Peyer's patch (tissue), 4 donors: ENCODE measurements at regions not wholly inside any gene's neighbourhood (a gene's known extent, or its start where the extent isn't known, plus 50 kb on each side); places are given as distances from the start of the nearest gene placed in this dataset.
A peak's percentile ranks its signal among the peaks of the same experiment; 100 is the strongest.

Experiments used
- DNase-seq, 3 donors: peaks; one replicate each; pipeline ENCODE4 v3.0.0-alpha.2; 2017 to 2019
- H3K27ac ChIP-seq, 4 donors: fragments of 200-600 bp; sonication (generic); one replicate each; pipeline ENCODE4 v1.5.1; 2016 to 2019
- H3K27me3 ChIP-seq, 2 donors: fragments of 200-600 bp; sonication (generic); one replicate each; pipeline ENCODE4 v1.5.1; 2019
- H3K36me3 ChIP-seq, 3 donors: fragments of 200-600 bp; sonication (generic); one replicate each; pipeline ENCODE4 v1.5.1; 2016 to 2019
- H3K4me1 ChIP-seq, 4 donors: fragments of 200-600 bp; sonication (generic); one replicate each; pipeline ENCODE4 v1.5.1; 2016 to 2019
- H3K4me3 ChIP-seq, 4 donors: fragments of 200-600 bp; sonication (generic); 1 replicate in 3 of 4; 2 replicates in 1 of 4; pipeline ENCODE4 v1.5.1; 2016 to 2019; ENCODE audit warnings: mild to moderate bottlenecking in 1 of 4
- H3K9me3 ChIP-seq, 4 donors: fragments of 200-600 bp; sonication (generic); one replicate each; pipeline ENCODE4 v1.5.1; 2016 to 2019; ENCODE audit warnings: mild to moderate bottlenecking in 1 of 4
- CTCF ChIP-seq, 6 experiments: fragments of 450-650 bp in 4 of 6; fragments of 200-600 bp in 2 of 6; sonication (generic) in 1 of 6; IDR thresholded peaks; one replicate each; pipeline ENCODE4 v1.5.1; 2017 to 2019; ENCODE audit warnings: antibody characterized with exemption in 6 of 6, mild to moderate bottlenecking in 3 of 6, moderate library complexity in 1 of 6
- POLR2A ChIP-seq, 2 donors: fragments of 450-650 bp; IDR thresholded peaks; one replicate each; pipeline ENCODE4 v1.5.1; 2017; ENCODE audit warnings: antibody characterized with exemption in 2 of 2, mild to moderate bottlenecking in 2 of 2, moderate library complexity in 2 of 2

GRCh38 chr2:2755990-2756389 lies 424.9 kb upstream of the MYT1L start:
- H3K4me1 ChIP-seq: no peaks in the 10 kb centered on the region
- no peak overlapping the region for H3K27ac ChIP-seq
- H3K27me3 ChIP-seq: no peaks in the 10 kb centered on the region
- DNase-seq: no peak
- TF ChIP-seq CTCF (IDR thresholded peaks at IDR 0.05) (no peak), POLR2A (IDR thresholded peaks at IDR 0.05) (no peak)
- H3K4me3 ChIP-seq: no peak overlapping the region
- H3K9me3 ChIP-seq: no peaks in the 10 kb centered on the region
- no peaks in the 10 kb centered on the region for H3K36me3 ChIP-seq

- no peaks in the 10 kb centered on the region for H3K4me1 ChIP-seq
- TF ChIP-seq POLR2A (IDR thresholded peaks at IDR 0.05) (no peak), CTCF (IDR thresholded peaks at IDR 0.05) (no peak)
- no peaks in the 10 kb centered on the region for H3K9me3 ChIP-seq
- H3K27me3 ChIP-seq: no peaks in the 10 kb centered on the region
- no peak overlapping the region for H3K4me3 ChIP-seq
- no peaks in the 10 kb centered on the region for H3K36me3 ChIP-seq
- no peak for DNase-seq
- no peak overlapping the region for H3K27ac ChIP-seq
These were observed 423.9 kb upstream of the MYT1L start for GRCh38 chr2:2754940-2755339.

- H3K4me3 ChIP-seq: no peak overlapping the region
These were observed 420.7 kb upstream of the MYT1L start for GRCh38 chr2:2751715-2752315.

GRCh38 chr2:2750867-2751714 lies 420.0 kb upstream of the MYT1L start:
- DNase-seq: peak in 1 of 3 donors; percentile 28
- Histone ChIP-seq H3K9me3 (no peaks in the 10 kb centered on the region), H3K4me1 (no peaks in the 10 kb centered on the region), H3K4me3 (no peak overlapping the region), H3K36me3 (no peaks in the 10 kb centered on the region), H3K27me3 (no peaks in the 10 kb centered on the region), H3K27ac (no peak overlapping the region)
- TF ChIP-seq CTCF (IDR thresholded peaks at IDR 0.05): no peak
- TF ChIP-seq POLR2A (IDR thresholded peaks at IDR 0.05): no peak

More at GRCh38 chr2:2751715-2752315, 420.7 kb upstream of the MYT1L start:
- Histone ChIP-seq H3K27ac (no peak overlapping the region), H3K4me1 (no peaks in the 10 kb centered on the region), H3K36me3 (no peaks in the 10 kb centered on the region), H3K9me3 (no peaks in the 10 kb centered on the region), H3K27me3 (no peaks in the 10 kb centered on the region)
- DNase-seq: peak in 1 of 3 donors; percentile 26
- TF ChIP-seq POLR2A (IDR thresholded peaks at IDR 0.05) (no peak), CTCF (IDR thresholded peaks at IDR 0.05) (no peak)

GRCh38 chr2:2749206-2749598 lies 418.1 kb upstream of the MYT1L start:
- Histone ChIP-seq H3K27ac (no peak overlapping the region), H3K4me1 (no peaks in the 10 kb centered on the region), H3K36me3 (no peaks in the 10 kb centered on the region), H3K4me3 (no peak overlapping the region), H3K9me3 (no peaks in the 10 kb centered on the region), H3K27me3 (no peaks in the 10 kb centered on the region)
- TF ChIP-seq CTCF (IDR thresholded peaks at IDR 0.05) (no peak), POLR2A (IDR thresholded peaks at IDR 0.05) (no peak)
- DNase-seq: peak in 1 of 3 donors; percentile 15
